Endothelial cell of umbilical vein (primary cell): ENCODE measurements at regions not wholly inside any gene's neighbourhood (a gene's known extent, or its start where the extent isn't known, plus 50 kb on each side); places are given as distances from the start of the nearest gene placed in this dataset.

Experiments used
- BruUV-seq: library from RNA; stranded (reverse); fragments of 400-500 nt; replicated peaks from 2 replicates; lab custom pipeline; 2021; lab: Mats Ljungman, UMichigan
- CTCF ChIA-PET: fragments of 300-600, 350-600 bp; sonication (Branson Sonifier 250); formaldehyde crosslinking; loops from one replicate; lab custom pipeline; 2021; ENCODE audit warnings: antibody characterized with exemption, inconsistent platforms; lab: Charles Lee
- POLR2A ChIA-PET: fragments of 300-600, 350-600 bp; sonication (Branson Sonifier 250); formaldehyde crosslinking; loops from one replicate; lab custom pipeline; 2021; ENCODE audit warnings: antibody characterized with exemption, inconsistent platforms; lab: Charles Lee
- DNase-seq: peaks from one replicate; pipeline ENCODE4 v3.0.0-alpha.2; 2011; ENCODE audit warnings: low read depth, low spot score
- FAIRE-seq: peaks from 2 replicates; lab custom pipeline; 2011; peaks lifted over from hg19 to GRCh38; lab: Jason Lieb, UNC
- H2AFZ ChIP-seq: 2 replicates; pipeline ENCODE4 v1.6.0; 2012; ENCODE audit warnings: low read depth, low read length, control low read depth, inconsistent platforms
- H3K27ac ChIP-seq: 2 replicates; pipeline ENCODE4 v1.5.1; 2011; ENCODE audit warnings: low read depth, mild to moderate bottlenecking, control low read depth, low read length, moderate library complexity; ENCODE audit not compliant: insufficient read depth
- H3K27me3 ChIP-seq, 2 experiments: 2 replicates each; pipeline versions ENCODE4 v1.6.0 to v1.6.1; 2011; ENCODE audit warnings: low read length in 2 of 2, mixed read lengths in 1 of 2; ENCODE audit not compliant: control insufficient read depth in 2 of 2, insufficient read depth in 2 of 2
- H3K36me3 ChIP-seq, 2 experiments: 2 replicates in 1 of 2; 3 replicates in 1 of 2; pipeline ENCODE4 v1.5.1; 2011; ENCODE audit warnings: low read length in 2 of 2, mild to moderate bottlenecking in 1 of 2, moderate library complexity in 1 of 2; ENCODE audit not compliant: control insufficient read depth in 2 of 2, insufficient read depth in 2 of 2; ENCODE audit errors: extremely low read depth in 1 of 2
- H3K4me1 ChIP-seq: 3 replicates; pipeline ENCODE4 v1.5.1; 2011; ENCODE audit warnings: mild to moderate bottlenecking, low read length; ENCODE audit not compliant: control insufficient read depth, insufficient read depth; ENCODE audit errors: extremely low read depth
- H3K4me2 ChIP-seq: 2 replicates; pipeline ENCODE4 v1.6.1; 2011; ENCODE audit warnings: low read length, control low read depth, mixed read lengths; ENCODE audit not compliant: insufficient read depth
- H3K4me3 ChIP-seq, 3 experiments: fragments of 200-600 bp in 1 of 3; sonication (generic), shearing (Covaris generic) in 1 of 3; replicated peaks in 1 of 3; 2 replicates each; pipeline ENCODE4 v1.5.1; 2011 to 2016; ENCODE audit warnings: control low read depth in 3 of 3, low read length in 3 of 3, mild to moderate bottlenecking in 2 of 3, inconsistent platforms in 1 of 3, low read depth in 1 of 3, moderate library complexity in 1 of 3; ENCODE audit not compliant: insufficient read depth in 1 of 3
- H3K79me2 ChIP-seq: 2 replicates; pipeline ENCODE4 v1.6.0; 2012; ENCODE audit warnings: low read length, inconsistent platforms; ENCODE audit not compliant: control insufficient read depth, insufficient read depth
- H3K9ac ChIP-seq: replicated peaks from 2 replicates; pipeline ENCODE3; 2011; ENCODE audit warnings: low read length, control low read depth; ENCODE audit not compliant: insufficient read depth; ENCODE audit errors: extremely low read depth
- H3K9me1 ChIP-seq: replicated peaks from 3 replicates; pipeline ENCODE4 v1.6.0; 2011; ENCODE audit warnings: mild to moderate bottlenecking, low read length; ENCODE audit not compliant: control insufficient read depth, insufficient read depth; ENCODE audit errors: extremely low read depth
- H3K9me3 ChIP-seq: replicated peaks from 2 replicates; pipeline ENCODE4 v1.5.1; 2012; ENCODE audit warnings: low read length, inconsistent platforms; ENCODE audit not compliant: control insufficient read depth, insufficient read depth
- H4K20me1 ChIP-seq: replicated peaks from 2 replicates; pipeline ENCODE3; 2011; ENCODE audit warnings: mild to moderate bottlenecking, low read length; ENCODE audit not compliant: control insufficient read depth, insufficient read depth; ENCODE audit errors: extremely low read depth
- EZH2 ChIP-seq: IDR thresholded peaks from 2 replicates; pipeline ENCODE4 v1.6.1; 2012; ENCODE audit warnings: borderline replicate concordance, low read depth, mild to moderate bottlenecking, moderate library complexity, low read length, inconsistent platforms; ENCODE audit not compliant: severe bottlenecking
- FOS ChIP-seq: IDR thresholded peaks from 2 replicates; pipeline ENCODE4 v1.6.1; 2011; ENCODE audit warnings: mild to moderate bottlenecking, low read length, moderate library complexity, borderline replicate concordance; ENCODE audit not compliant: insufficient read depth
- GATA2 ChIP-seq: IDR thresholded peaks from 2 replicates; pipeline ENCODE4 v1.7.0; 2011; ENCODE audit warnings: low read depth, mild to moderate bottlenecking, moderate library complexity, mixed read lengths, low read length; ENCODE audit not compliant: insufficient read length, insufficient read depth
- JUN ChIP-seq: IDR thresholded peaks from 2 replicates; pipeline ENCODE4 v1.6.1; 2011; ENCODE audit warnings: borderline replicate concordance, low read depth; ENCODE audit not compliant: insufficient read length, insufficient read depth
- MYC ChIP-seq: IDR thresholded peaks from one replicate; pipeline ENCODE4 v1.6.1; 2011; ENCODE audit warnings: mild to moderate bottlenecking, low read depth, low read length
- POLR2A ChIP-seq: IDR thresholded peaks from 2 replicates; pipeline ENCODE4 v1.6.1; 2012; ENCODE audit warnings: low read depth, mild to moderate bottlenecking, control low read depth, low read length
- POLR2AphosphoS5 ChIP-seq: IDR thresholded peaks from 2 replicates; pipeline ENCODE4 v1.6.1; 2012; ENCODE audit warnings: low read depth, mild to moderate bottlenecking, control low read depth, low read length, moderate library complexity; ENCODE audit not compliant: insufficient read depth
- dilution Hi-C: fragments of 300-500 bp; cut with MboI; formaldehyde crosslinking; loops from one replicate; pipeline ENCODE4 v1.15.0; 2019; ENCODE audit warnings: low sequenced_read_pairs; ENCODE audit not compliant: extremely low pct_ligation_motif_present
- intact Hi-C: fragments of 100-400 bp; cut with micrococcal nuclease; formaldehyde crosslinking; loops from one replicate; pipeline ENCODE4 v1.10.0; 2022
- TF ChIP-seq, protein P1 (sequence below): IDR thresholded peaks from 2 replicates; pipeline ENCODE4 v1.6.1; 2011; ENCODE audit not compliant: insufficient read depth, insufficient read length
- TF ChIP-seq, protein P2 (sequence below), 2 donors: IDR thresholded peaks; 1 replicate in 1 of 2; 2 replicates in 1 of 2; pipeline ENCODE4 v1.5.1; 2011; ENCODE audit warnings: low read length in 2 of 2, mild to moderate bottlenecking in 2 of 2, moderate library complexity in 2 of 2, control low read depth in 1 of 2, inconsistent platforms in 1 of 2, low read depth in 1 of 2; ENCODE audit not compliant: insufficient read depth in 1 of 2; ENCODE audit errors: extremely low read depth in 1 of 2

DNA sequence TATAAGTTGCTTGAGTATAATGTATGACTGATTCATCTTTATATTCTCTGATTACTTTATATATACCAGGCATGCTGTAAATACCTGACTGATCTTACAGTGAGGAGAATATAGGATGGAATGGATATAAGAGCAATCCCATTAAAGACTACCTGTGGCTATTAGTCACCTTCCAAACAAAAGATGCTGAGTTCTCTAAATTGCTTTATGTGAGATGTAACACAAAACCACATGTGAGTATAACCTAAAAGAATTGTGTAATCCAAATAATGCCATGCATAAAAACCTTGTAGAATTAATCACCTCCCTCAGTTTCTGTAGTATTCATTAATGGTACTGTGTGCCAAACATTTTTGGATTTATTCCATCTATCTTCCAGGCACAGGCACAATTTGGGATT, 134.6 kb upstream of the LRRC7 start:
- FAIRE-seq (no peak), DNase-seq (no peak)
- Histone ChIP-seq H3K27ac (no peak overlapping the region), H3K9ac (no peak overlapping the region), H3K79me2 (no peaks in the 10 kb centered on the region), H3K36me3 (no peaks in the 10 kb centered on the region), H3K4me1 (no peaks in the 10 kb centered on the region), H3K27me3 (no peaks in the 10 kb centered on the region), H3K4me3 (no peak overlapping the region), H2AFZ (no peak overlapping the region), H3K4me2 (no peak overlapping the region), H4K20me1 (no peaks in the 10 kb centered on the region), H3K9me3 (no peaks in the 10 kb centered on the region), H3K9me1 (no peaks in the 10 kb centered on the region)
- no TSS peak for BruUV-seq
- CTCF ChIA-PET, result no interaction called here
- dilution Hi-C loops, result no loop called here
- POLR2A ChIA-PET, result no interaction called here
- TF ChIP-seq JUN, result no peak
- no peak for TF ChIP-seq EZH2
- TF ChIP-seq POLR2AphosphoS5, result no peak
- TF ChIP-seq, protein P1, sequence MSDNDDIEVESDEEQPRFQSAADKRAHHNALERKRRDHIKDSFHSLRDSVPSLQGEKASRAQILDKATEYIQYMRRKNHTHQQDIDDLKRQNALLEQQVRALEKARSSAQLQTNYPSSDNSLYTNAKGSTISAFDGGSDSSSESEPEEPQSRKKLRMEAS, result no peak
- TF ChIP-seq FOS, result no peak
- no peak for TF ChIP-seq POLR2A
- no peak for TF ChIP-seq MYC
- TF ChIP-seq, protein P2, sequence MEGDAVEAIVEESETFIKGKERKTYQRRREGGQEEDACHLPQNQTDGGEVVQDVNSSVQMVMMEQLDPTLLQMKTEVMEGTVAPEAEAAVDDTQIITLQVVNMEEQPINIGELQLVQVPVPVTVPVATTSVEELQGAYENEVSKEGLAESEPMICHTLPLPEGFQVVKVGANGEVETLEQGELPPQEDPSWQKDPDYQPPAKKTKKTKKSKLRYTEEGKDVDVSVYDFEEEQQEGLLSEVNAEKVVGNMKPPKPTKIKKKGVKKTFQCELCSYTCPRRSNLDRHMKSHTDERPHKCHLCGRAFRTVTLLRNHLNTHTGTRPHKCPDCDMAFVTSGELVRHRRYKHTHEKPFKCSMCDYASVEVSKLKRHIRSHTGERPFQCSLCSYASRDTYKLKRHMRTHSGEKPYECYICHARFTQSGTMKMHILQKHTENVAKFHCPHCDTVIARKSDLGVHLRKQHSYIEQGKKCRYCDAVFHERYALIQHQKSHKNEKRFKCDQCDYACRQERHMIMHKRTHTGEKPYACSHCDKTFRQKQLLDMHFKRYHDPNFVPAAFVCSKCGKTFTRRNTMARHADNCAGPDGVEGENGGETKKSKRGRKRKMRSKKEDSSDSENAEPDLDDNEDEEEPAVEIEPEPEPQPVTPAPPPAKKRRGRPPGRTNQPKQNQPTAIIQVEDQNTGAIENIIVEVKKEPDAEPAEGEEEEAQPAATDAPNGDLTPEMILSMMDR (IDR thresholded peaks at IDR 0.05; ENCODE audit: extremely low read depth in 1 of 2, insufficient read depth in 1 of 2, low read depth in 1 of 2, low read length in 2 of 2), result no peak
- no peak for TF ChIP-seq GATA2
- intact Hi-C loops, result no loop called here
